ENCODE measurements at regions not wholly inside any gene's neighbourhood (a gene's known extent, or its start where the extent isn't known, plus 50 kb on each side); places are given as distances from the start of the nearest gene placed in this dataset.

DNA sequence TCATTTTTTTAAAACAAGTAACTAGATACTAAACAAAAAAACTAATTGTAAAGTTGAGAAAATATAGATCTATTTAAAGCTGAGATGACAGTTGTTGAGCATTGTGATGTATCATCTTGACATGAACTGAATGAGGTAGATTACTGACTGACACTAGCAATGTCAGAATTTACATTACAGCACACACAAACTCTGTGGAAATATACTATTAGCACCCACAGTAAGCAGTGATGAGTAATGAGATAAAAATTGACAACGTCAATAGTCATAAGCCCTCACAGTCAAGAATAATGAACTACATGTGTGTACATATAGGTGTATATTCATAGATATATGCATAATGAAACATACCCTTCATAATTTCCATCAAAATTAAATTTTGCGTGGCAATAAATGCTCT is 368.4 kb downstream of the TFEC start:
- no peak for TF ChIP-seq CTCF (IDR thresholded peaks at IDR 0.05; ENCODE audit: low read length)
- no peak for TF ChIP-seq EZH2phosphoT487 (IDR thresholded peaks at IDR 0.05; ENCODE audit: low read length)
